GM18907 (cell line): ENCODE measurements at regions not wholly inside any gene's neighbourhood (a gene's known extent, or its start where the extent isn't known, plus 50 kb on each side); places are given as distances from the start of the nearest gene placed in this dataset.
"Not testable (repeated sequence)": the region's sequence is repeated elsewhere in the genome, so short reads cannot be mapped to it uniquely, and the experiment has no call there.

Source experiments
- ATAC-seq: cut with Tn5 transposase; IDR thresholded peaks from one replicate; pipeline ENCODE4 v1.9.1; 2021; ENCODE audit warnings: mild to moderate bottlenecking, moderate library complexity; ENCODE audit not compliant: unreplicated experiment

- ATAC-seq = no peak
Observed at GRCh38 chr2:53131416-53131815, 636.2 kb upstream of the CHAC2 start.

GRCh38 chr2:53130441-53130943 lies 637.1 kb upstream of the CHAC2 start:
- ATAC-seq = no peak

DNA sequence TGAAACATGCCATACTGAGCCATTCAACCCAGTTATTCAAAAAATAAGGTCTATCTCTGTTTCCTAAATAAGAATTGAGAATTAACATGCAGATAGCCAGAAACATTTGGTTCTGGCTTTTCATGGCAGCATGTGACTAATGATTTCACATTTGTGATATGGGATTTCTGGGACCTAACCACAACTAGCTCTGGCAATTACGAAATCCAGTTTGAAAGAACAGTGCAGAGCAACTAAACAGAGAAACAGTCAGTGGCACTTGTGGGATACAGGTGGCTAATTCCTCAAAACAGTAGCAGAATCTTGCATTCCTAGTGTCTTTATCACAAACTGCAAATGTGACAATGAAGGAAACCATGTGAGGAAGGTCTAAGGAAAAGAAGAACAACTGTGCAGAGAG lies 637.8 kb upstream of the CHAC2 start:
- ATAC-seq = no peak

DNA sequence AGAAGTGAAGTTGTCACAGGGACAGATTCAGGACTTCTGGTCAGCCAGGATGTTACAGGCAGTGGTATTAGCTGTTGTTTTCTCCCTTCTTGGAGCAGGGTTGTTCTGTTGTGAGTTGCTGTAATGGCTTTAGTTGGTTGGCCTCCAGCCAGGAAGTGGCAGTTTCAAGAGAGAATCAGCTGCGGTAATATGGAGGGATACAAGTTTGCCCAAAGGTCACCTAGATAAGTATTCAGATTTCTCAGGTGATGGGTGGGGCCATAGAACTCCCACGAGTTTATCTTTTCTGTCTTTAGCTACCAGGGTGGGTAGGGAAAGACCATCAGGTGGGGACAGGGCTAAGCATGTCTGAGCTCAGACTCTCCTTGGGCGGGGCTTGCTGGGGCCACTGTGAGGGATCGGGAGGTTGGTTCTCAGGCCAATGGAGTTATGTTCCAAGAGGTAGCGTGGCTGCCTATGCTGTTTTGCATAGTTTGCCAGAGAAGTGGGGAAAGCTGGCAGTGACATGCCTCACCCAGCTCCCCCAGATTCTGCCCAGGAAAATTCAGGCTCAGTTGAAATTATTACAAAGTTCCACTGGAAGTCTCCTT lies 640.4 kb upstream of the CHAC2 start:
- ATAC-seq = no peak

DNA sequence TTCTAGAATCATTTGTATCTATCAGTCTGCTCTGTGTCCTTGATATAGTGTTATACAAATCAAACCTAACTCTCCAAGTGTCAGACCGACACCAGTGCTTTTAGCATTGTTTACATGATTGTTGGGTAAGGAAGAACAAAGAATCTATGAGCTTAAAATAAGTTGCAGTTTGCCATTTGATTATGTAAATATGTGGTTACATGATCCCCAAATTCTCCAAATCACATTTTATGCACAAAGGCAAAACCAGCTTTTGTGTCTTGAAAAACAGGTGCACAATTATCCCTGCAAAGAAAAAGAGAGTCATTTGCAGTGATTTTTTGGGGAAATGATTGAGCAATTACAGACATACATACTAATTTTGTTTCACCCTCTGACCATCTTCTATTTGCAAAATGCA lies 652.6 kb upstream of the CHAC2 start:
- ATAC-seq = no peak

DNA sequence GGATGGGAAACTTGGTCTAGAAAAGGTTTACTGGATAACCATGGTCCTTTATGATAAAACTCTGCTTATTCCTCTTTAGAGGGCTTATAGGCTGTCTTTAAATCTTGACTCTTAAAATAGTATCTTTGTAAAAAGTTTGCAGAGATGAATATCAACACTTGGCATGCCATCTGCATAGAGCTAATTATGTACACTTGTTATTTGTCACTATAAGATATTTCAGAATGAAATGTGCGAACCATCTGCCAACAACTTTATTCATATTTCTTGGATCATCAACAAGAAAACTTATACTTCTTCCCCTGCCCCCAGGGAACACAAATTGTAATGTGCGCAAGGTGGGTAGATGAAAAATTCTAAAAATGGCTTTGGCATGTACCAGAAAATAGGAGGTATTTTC lies 653.0 kb upstream of the CHAC2 start:
- ATAC-seq = no peak

GRCh38 chr2:53112408-53112807 lies 655.2 kb upstream of the CHAC2 start:
- ATAC-seq = not testable (repeated sequence)

GRCh38 chr2:53111406-53111805 lies 656.2 kb upstream of the CHAC2 start:
- no peak for ATAC-seq

- ATAC-seq = no peak
Observed at GRCh38 chr2:53111004-53111403, 656.6 kb upstream of the CHAC2 start.

DNA sequence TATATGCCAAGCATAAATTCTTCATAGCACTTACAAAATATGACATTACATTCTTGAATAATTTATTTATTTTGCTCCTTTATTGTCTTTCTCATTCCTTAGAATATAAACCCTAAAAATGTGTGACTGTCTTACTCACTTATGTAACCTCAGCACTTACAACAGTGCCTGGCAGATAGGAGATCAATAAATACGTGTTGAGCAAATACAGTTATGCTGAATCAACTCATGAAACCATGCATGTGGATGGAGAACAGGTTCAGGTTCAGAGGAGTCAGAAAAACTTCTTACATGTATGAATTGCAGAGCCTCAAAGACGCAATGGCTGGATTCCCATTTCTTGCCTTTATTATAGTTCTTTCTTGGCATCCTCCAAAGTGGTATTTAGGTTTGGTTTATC lies 659.4 kb upstream of the CHAC2 start:
- no peak for ATAC-seq

DNA sequence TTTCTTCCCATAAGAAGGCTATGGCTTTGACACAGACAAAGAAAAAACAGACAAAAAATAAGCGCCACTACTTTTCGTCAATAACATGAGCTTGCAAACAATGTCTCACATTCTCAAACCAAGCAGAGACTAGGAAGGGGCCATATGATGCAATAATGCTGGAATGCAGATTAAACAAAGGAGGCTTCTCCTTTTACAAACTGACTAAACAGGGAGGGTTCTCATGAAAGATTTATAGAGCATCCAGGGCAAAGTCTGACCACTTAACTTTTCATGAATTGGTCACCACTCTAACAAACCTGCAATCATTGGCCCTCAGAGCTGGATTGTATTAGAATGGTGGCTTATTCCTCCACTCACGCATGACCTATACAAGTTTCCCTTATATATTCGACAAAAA lies 663.3 kb upstream of the CHAC2 start:
- no peak for ATAC-seq

DNA sequence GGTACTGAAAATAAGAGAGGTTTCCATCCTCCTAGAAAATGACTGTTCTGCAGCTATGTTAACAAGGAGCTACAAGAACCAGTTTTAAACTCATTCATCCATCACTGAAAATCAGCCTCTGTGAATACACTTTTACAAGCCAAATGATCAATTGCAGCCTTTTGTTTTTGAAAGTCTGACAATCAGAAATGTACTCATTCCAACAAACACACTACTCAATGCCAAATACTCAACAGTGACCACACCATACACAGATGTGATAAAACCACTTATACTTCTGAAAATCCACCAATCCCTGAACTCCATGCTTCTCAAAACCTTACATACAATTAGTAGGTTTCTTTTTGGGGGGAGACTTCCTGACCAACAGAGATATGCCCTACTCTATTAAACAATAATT lies 663.9 kb upstream of the CHAC2 start:
- ATAC-seq = no peak

DNA sequence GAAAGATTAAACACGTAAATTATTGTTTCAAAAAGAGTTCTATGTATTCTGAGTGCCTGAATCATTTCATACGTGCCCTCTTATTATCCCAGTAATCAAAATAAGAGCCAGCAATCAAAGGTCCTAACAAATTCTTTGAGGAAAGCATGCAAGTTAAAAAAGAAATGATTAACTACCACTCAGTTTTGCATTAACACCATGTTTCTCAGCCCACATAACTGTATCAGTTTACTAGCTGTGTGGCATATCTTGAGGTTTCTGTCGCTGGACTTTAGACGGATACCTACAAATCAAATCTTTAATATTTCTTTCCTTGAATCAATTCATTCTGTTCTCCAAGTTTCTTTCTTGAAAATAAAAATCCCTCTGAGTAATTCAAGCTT lies 668.9 kb upstream of the CHAC2 start:
- no peak for ATAC-seq

DNA sequence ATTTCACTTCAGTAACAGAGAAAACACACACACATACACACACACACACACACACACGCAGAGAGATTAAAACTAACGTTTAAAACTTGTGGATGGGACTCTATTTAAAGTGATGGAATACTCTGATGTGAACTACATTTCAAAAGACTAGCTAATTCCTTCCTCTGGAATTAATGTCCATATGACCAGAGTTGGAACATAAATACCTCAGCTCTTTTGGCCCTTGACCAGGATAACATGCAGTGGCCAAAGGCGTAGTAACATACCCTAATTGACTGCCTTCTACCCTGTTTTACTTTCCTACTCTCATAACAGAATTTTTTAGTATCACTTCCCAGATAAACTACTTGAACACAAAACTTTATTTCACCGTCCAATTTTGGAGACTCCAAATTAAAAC lies 671.3 kb upstream of the CHAC2 start:
- no peak for ATAC-seq

- ATAC-seq = no peak
Observed at GRCh38 chr2:53095664-53096063, 671.9 kb upstream of the CHAC2 start.

DNA sequence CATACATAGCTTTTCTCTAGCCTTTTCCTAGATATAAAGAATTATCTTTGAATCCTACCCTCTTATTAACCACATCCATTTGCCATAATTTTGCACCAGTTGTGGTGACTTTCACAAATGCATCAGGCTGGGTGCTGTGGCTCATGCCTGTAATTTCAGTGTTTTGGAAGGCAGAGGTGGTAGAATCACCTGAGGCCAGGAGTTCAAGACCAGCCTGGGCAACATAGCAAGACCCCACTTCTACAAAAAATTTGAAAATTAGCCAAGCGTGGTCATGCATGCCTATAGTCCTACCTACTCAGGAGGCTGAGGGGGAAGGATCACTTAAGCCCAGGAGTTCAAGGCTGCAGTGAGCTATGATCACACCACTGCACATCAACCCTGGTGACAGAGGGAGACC lies 672.4 kb upstream of the CHAC2 start:
- ATAC-seq = no peak

DNA sequence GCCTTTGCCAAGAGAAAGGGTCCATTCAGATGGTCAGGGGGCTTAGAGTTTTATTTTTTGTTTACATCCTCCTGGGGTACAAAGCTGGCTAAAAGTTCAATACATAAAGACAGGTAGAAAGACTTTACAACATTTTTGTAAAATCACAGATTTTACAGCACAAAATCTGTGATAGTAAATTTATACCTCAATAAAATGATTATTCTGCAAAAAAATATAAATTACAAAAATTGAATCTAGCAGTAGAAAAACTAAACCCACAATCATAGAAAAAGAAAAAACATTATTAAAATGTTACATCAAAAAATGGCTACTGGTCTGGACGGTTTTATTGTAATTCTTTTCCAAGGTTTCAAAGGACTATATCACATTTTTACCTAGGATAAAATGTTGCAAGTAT lies 674.2 kb upstream of the CHAC2 start:
- ATAC-seq = no peak

GRCh38 chr2:53091183-53091582 lies 676.4 kb upstream of the CHAC2 start:
- no peak for ATAC-seq

GRCh38 chr2:53087874-53088461 lies 679.6 kb upstream of the CHAC2 start:
- ATAC-seq = no peak

GRCh38 chr2:53087262-53087873 lies 680.2 kb upstream of the CHAC2 start:
- no peak for ATAC-seq

- ATAC-seq = no peak
Observed at GRCh38 chr2:53077413-53077812, 690.2 kb upstream of the CHAC2 start.

DNA sequence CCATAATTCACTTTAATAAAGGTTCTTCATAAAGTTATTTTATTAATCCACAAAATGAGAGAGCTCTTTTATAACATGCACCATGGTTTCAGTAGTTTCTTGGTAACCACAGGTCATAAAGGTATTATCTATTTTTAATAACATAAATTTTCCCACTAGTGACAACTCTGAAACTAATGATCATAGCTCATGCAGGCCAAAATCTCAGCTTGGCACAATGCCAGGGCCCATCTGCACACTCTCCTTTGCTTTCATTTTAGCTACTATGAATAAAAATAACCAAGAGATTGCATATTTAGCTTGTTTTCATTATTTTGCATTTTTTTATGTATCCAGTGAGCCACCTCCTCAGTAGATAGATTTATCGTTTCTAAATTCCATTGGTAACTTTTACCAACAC lies 691.8 kb upstream of the CHAC2 start:
- ATAC-seq = no peak

- ATAC-seq = no peak
Observed at GRCh38 chr2:53067533-53067932, 700.1 kb upstream of the CHAC2 start.
